Adrenal gland (tissue), 5 donors: ENCODE measurements at regions not wholly inside any gene's neighbourhood (a gene's known extent, or its start where the extent isn't known, plus 50 kb on each side); places are given as distances from the start of the nearest gene placed in this dataset.

Source experiments
- CTCF ChIP-seq, 6 experiments: fragments of 450-650 bp in 4 of 6; fragments of 200-600 bp in 2 of 6; sonication (generic) in 1 of 6; IDR thresholded peaks; 1 replicate in 5 of 6; 2 replicates in 1 of 6; pipeline versions ENCODE4 v1.5.1 to v1.8.0; 2016 to 2021; ENCODE audit warnings: antibody characterized with exemption in 6 of 6, mild to moderate bottlenecking in 2 of 6, moderate library complexity in 1 of 6
- POLR2A ChIP-seq, 2 donors: fragments of 450-650 bp; IDR thresholded peaks; one replicate each; pipeline ENCODE4 v1.6.1; 2017; ENCODE audit warnings: antibody characterized with exemption in 2 of 2, mild to moderate bottlenecking in 2 of 2, moderate library complexity in 1 of 2
- donor health status: DM: no; HTN: no; CAD: no.

DNA sequence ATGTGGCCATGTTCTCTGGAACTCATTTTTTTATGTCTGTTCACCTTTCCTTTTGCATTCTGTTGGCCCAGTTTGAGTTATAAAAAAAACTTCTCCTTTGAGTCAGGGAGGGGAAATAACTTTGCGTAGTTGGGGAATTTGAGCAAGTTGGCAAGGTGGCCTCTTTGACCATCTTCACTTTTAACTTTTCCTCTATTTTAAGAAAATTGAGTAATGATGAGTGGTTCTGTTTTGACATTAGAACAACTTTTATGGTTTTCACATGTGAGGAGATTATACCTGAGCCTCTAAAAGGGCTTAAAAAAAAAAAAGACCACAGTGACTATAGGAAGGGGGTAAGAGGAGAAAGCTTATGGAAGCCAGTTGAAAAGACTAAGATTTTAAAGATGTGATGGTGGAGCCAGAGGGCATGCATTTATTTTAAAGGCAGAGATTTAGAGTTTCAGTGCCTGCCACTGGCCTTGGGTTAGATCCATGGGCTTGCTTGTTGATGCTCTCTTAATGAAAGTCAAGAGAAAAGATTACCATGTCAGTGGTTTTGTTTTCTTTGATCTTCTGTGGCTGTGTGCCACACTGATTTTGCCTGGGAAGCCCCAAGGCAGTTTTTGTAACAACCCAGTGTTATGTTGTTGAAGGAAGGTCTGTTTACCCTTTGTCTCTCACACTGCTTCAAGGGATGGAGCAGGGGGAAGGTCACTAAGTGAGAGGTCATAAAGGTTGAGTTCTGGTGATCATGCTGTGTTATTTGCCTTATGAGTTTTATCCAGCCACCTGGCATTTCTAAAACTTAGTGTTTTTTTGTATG, 219.7 kb upstream of the CD180 start:
- TF ChIP-seq CTCF (IDR thresholded peaks at IDR 0.05): no peak
- TF ChIP-seq POLR2A (IDR thresholded peaks at IDR 0.05): no peak
